GM12891 (cell line): ENCODE measurements at regions not wholly inside any gene's neighbourhood (a gene's known extent, or its start where the extent isn't known, plus 50 kb on each side); places are given as distances from the start of the nearest gene placed in this dataset.

Experiments used
- POLR2A ChIP-seq: IDR thresholded peaks from 2 replicates; pipeline ENCODE4 v1.6.1; 2011; ENCODE audit warnings: low read depth, low read length, control low read depth
- TAF1 ChIP-seq: IDR thresholded peaks from 2 replicates; pipeline ENCODE4 v1.6.1; 2011; ENCODE audit warnings: low read depth, low read length, control low read depth

GRCh38 chr3:44077267-44077666 lies 164.4 kb upstream of the TOPAZ1 start:
- TF ChIP-seq POLR2A (no peak), TAF1 (no peak)
